Endothelial cell of umbilical vein (primary cell): ENCODE measurements at regions not wholly inside any gene's neighbourhood (a gene's known extent, or its start where the extent isn't known, plus 50 kb on each side); places are given as distances from the start of the nearest gene placed in this dataset.
A peak's percentile ranks its signal among the peaks of the same experiment; 100 is the strongest.
"Not testable (repeated sequence)": the region's sequence is repeated elsewhere in the genome, so short reads cannot be mapped to it uniquely, and the experiment has no call there.

Source experiments
- BruUV-seq: library from RNA; stranded (reverse); fragments of 400-500 nt; replicated peaks from 2 replicates; lab custom pipeline; 2021; lab: Mats Ljungman, UMichigan
- CTCF ChIA-PET: fragments of 300-600, 350-600 bp; sonication (Branson Sonifier 250); formaldehyde crosslinking; loops from one replicate; lab custom pipeline; 2021; ENCODE audit warnings: antibody characterized with exemption, inconsistent platforms; lab: Charles Lee
- POLR2A ChIA-PET: fragments of 300-600, 350-600 bp; sonication (Branson Sonifier 250); formaldehyde crosslinking; loops from one replicate; lab custom pipeline; 2021; ENCODE audit warnings: antibody characterized with exemption, inconsistent platforms; lab: Charles Lee
- DNase-seq: peaks from one replicate; pipeline ENCODE4 v3.0.0-alpha.2; 2011; ENCODE audit warnings: low read depth, low spot score
- FAIRE-seq: peaks from 2 replicates; lab custom pipeline; 2011; peaks lifted over from hg19 to GRCh38; lab: Jason Lieb, UNC
- H2AFZ ChIP-seq: 2 replicates; pipeline ENCODE4 v1.6.0; 2012; ENCODE audit warnings: low read depth, low read length, control low read depth, inconsistent platforms
- H3K27ac ChIP-seq: 2 replicates; pipeline ENCODE4 v1.5.1; 2011; ENCODE audit warnings: low read depth, mild to moderate bottlenecking, control low read depth, low read length, moderate library complexity; ENCODE audit not compliant: insufficient read depth
- H3K27me3 ChIP-seq, 2 experiments: 2 replicates each; pipeline versions ENCODE4 v1.6.0 to v1.6.1; 2011; ENCODE audit warnings: low read length in 2 of 2, mixed read lengths in 1 of 2; ENCODE audit not compliant: control insufficient read depth in 2 of 2, insufficient read depth in 2 of 2
- H3K36me3 ChIP-seq, 2 experiments: 2 replicates in 1 of 2; 3 replicates in 1 of 2; pipeline ENCODE4 v1.5.1; 2011; ENCODE audit warnings: low read length in 2 of 2, mild to moderate bottlenecking in 1 of 2, moderate library complexity in 1 of 2; ENCODE audit not compliant: control insufficient read depth in 2 of 2, insufficient read depth in 2 of 2; ENCODE audit errors: extremely low read depth in 1 of 2
- H3K4me1 ChIP-seq: 3 replicates; pipeline ENCODE4 v1.5.1; 2011; ENCODE audit warnings: mild to moderate bottlenecking, low read length; ENCODE audit not compliant: control insufficient read depth, insufficient read depth; ENCODE audit errors: extremely low read depth
- H3K4me2 ChIP-seq: 2 replicates; pipeline ENCODE4 v1.6.1; 2011; ENCODE audit warnings: low read length, control low read depth, mixed read lengths; ENCODE audit not compliant: insufficient read depth
- H3K4me3 ChIP-seq, 3 experiments: fragments of 200-600 bp in 1 of 3; sonication (generic), shearing (Covaris generic) in 1 of 3; replicated peaks in 1 of 3; 2 replicates each; pipeline ENCODE4 v1.5.1; 2011 to 2016; ENCODE audit warnings: control low read depth in 3 of 3, low read length in 3 of 3, mild to moderate bottlenecking in 2 of 3, inconsistent platforms in 1 of 3, low read depth in 1 of 3, moderate library complexity in 1 of 3; ENCODE audit not compliant: insufficient read depth in 1 of 3
- H3K79me2 ChIP-seq: 2 replicates; pipeline ENCODE4 v1.6.0; 2012; ENCODE audit warnings: low read length, inconsistent platforms; ENCODE audit not compliant: control insufficient read depth, insufficient read depth
- H3K9ac ChIP-seq: replicated peaks from 2 replicates; pipeline ENCODE3; 2011; ENCODE audit warnings: low read length, control low read depth; ENCODE audit not compliant: insufficient read depth; ENCODE audit errors: extremely low read depth
- H3K9me1 ChIP-seq: replicated peaks from 3 replicates; pipeline ENCODE4 v1.6.0; 2011; ENCODE audit warnings: mild to moderate bottlenecking, low read length; ENCODE audit not compliant: control insufficient read depth, insufficient read depth; ENCODE audit errors: extremely low read depth
- H3K9me3 ChIP-seq: replicated peaks from 2 replicates; pipeline ENCODE4 v1.5.1; 2012; ENCODE audit warnings: low read length, inconsistent platforms; ENCODE audit not compliant: control insufficient read depth, insufficient read depth
- H4K20me1 ChIP-seq: replicated peaks from 2 replicates; pipeline ENCODE3; 2011; ENCODE audit warnings: mild to moderate bottlenecking, low read length; ENCODE audit not compliant: control insufficient read depth, insufficient read depth; ENCODE audit errors: extremely low read depth
- EZH2 ChIP-seq: IDR thresholded peaks from 2 replicates; pipeline ENCODE4 v1.6.1; 2012; ENCODE audit warnings: borderline replicate concordance, low read depth, mild to moderate bottlenecking, moderate library complexity, low read length, inconsistent platforms; ENCODE audit not compliant: severe bottlenecking
- FOS ChIP-seq: IDR thresholded peaks from 2 replicates; pipeline ENCODE4 v1.6.1; 2011; ENCODE audit warnings: mild to moderate bottlenecking, low read length, moderate library complexity, borderline replicate concordance; ENCODE audit not compliant: insufficient read depth
- GATA2 ChIP-seq: IDR thresholded peaks from 2 replicates; pipeline ENCODE4 v1.7.0; 2011; ENCODE audit warnings: low read depth, mild to moderate bottlenecking, moderate library complexity, mixed read lengths, low read length; ENCODE audit not compliant: insufficient read length, insufficient read depth
- JUN ChIP-seq: IDR thresholded peaks from 2 replicates; pipeline ENCODE4 v1.6.1; 2011; ENCODE audit warnings: borderline replicate concordance, low read depth; ENCODE audit not compliant: insufficient read length, insufficient read depth
- MYC ChIP-seq: IDR thresholded peaks from one replicate; pipeline ENCODE4 v1.6.1; 2011; ENCODE audit warnings: mild to moderate bottlenecking, low read depth, low read length
- POLR2A ChIP-seq: IDR thresholded peaks from 2 replicates; pipeline ENCODE4 v1.6.1; 2012; ENCODE audit warnings: low read depth, mild to moderate bottlenecking, control low read depth, low read length
- POLR2AphosphoS5 ChIP-seq: IDR thresholded peaks from 2 replicates; pipeline ENCODE4 v1.6.1; 2012; ENCODE audit warnings: low read depth, mild to moderate bottlenecking, control low read depth, low read length, moderate library complexity; ENCODE audit not compliant: insufficient read depth
- dilution Hi-C: fragments of 300-500 bp; cut with MboI; formaldehyde crosslinking; loops from one replicate; pipeline ENCODE4 v1.15.0; 2019; ENCODE audit warnings: low sequenced_read_pairs; ENCODE audit not compliant: extremely low pct_ligation_motif_present
- intact Hi-C: fragments of 100-400 bp; cut with micrococcal nuclease; formaldehyde crosslinking; loops from one replicate; pipeline ENCODE4 v1.10.0; 2022
- TF ChIP-seq, protein P1 (sequence below), 2 donors: IDR thresholded peaks; 1 replicate in 1 of 2; 2 replicates in 1 of 2; pipeline ENCODE4 v1.5.1; 2011; ENCODE audit warnings: low read length in 2 of 2, mild to moderate bottlenecking in 2 of 2, moderate library complexity in 2 of 2, control low read depth in 1 of 2, inconsistent platforms in 1 of 2, low read depth in 1 of 2; ENCODE audit not compliant: insufficient read depth in 1 of 2; ENCODE audit errors: extremely low read depth in 1 of 2
- TF ChIP-seq, protein P2 (sequence below): IDR thresholded peaks from 2 replicates; pipeline ENCODE4 v1.6.1; 2011; ENCODE audit not compliant: insufficient read depth, insufficient read length

DNA sequence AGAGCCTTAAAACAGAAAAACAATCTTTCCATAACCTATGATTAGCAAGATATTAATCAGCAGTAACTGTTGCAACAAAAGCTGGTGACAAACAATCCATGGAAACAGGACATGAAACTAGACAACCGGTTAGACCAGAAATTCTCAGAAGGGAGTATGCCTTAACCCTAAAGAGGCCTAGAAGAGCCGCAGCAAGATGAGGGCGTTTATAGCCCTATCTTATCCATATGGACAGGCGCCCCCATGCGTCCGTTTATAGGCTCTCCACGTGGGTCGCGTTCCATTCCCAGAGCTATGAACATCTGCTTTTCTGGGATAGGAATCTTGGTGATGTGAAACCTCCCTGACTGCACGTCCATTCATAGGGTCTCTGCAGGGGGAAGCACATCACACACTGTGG lies 1662.7 kb upstream of the PABPC4L start:
- FAIRE-seq, H3K9me3 ChIP-seq, intact Hi-C loops, H4K20me1 ChIP-seq, H3K27me3 ChIP-seq, H3K36me3 ChIP-seq, BruUV-seq, H3K4me1 ChIP-seq, POLR2A ChIA-PET, H3K27ac ChIP-seq, H3K4me2 ChIP-seq, H3K9ac ChIP-seq, H3K79me2 ChIP-seq, H3K9me1 ChIP-seq, DNase-seq, H2AFZ ChIP-seq, H3K4me3 ChIP-seq, dilution Hi-C loops: not testable (repeated sequence)
- CTCF ChIA-PET, result interaction anchor here (1.2 kb wide), 1 partner anchor 10 kb away, joined by 4 read pairs; no protein-coding TSS in a partner anchor
- TF ChIP-seq, protein P1, sequence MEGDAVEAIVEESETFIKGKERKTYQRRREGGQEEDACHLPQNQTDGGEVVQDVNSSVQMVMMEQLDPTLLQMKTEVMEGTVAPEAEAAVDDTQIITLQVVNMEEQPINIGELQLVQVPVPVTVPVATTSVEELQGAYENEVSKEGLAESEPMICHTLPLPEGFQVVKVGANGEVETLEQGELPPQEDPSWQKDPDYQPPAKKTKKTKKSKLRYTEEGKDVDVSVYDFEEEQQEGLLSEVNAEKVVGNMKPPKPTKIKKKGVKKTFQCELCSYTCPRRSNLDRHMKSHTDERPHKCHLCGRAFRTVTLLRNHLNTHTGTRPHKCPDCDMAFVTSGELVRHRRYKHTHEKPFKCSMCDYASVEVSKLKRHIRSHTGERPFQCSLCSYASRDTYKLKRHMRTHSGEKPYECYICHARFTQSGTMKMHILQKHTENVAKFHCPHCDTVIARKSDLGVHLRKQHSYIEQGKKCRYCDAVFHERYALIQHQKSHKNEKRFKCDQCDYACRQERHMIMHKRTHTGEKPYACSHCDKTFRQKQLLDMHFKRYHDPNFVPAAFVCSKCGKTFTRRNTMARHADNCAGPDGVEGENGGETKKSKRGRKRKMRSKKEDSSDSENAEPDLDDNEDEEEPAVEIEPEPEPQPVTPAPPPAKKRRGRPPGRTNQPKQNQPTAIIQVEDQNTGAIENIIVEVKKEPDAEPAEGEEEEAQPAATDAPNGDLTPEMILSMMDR (IDR thresholded peaks at IDR 0.05; ENCODE audit: extremely low read depth in 1 of 2, insufficient read depth in 1 of 2, low read depth in 1 of 2, low read length in 2 of 2), result peak; percentile 5 to 15

DNA sequence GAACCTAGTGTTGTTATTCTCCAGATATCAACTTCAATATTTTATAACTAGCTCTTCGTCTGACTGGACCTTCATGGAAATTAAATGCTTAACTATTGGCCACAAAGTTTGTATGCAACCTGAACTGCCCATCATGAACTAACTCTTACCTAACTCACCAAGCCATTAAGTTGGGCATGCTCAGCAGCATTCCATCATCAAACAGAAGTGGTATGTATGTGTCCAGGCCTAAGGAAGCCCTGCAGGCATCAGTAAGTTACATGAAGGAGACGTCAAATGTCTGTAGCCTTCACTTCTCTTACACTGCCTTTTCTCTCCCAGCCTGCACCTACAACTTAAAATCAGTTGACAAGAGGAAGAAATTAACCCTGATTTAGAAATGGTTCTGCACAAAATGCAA lies 1639.2 kb upstream of the PABPC4L start:
- ChIA-PET CTCF (no interaction called here), POLR2A (no interaction called here)
- dilution Hi-C loops, result no loop called here
- no peaks in the 10 kb centered on the region for H3K9me1 ChIP-seq
- H3K9ac ChIP-seq, result no peak overlapping the region
- DNase-seq (no peak), FAIRE-seq (no peak)
- no peaks in the 10 kb centered on the region for H3K79me2 ChIP-seq
- no peak overlapping the region for H3K27ac ChIP-seq
- no peaks in the 10 kb centered on the region for H3K27me3 ChIP-seq
- H3K9me3 ChIP-seq, result no peaks in the 10 kb centered on the region
- H2AFZ ChIP-seq, result no peak overlapping the region
- no TSS peak for BruUV-seq
- H4K20me1 ChIP-seq, result no peaks in the 10 kb centered on the region
- H3K4me2 ChIP-seq, result no peak overlapping the region
- TF ChIP-seq GATA2 (no peak), FOS (no peak), POLR2AphosphoS5 (no peak), EZH2 (no peak), MYC (no peak), JUN (no peak), POLR2A (no peak)
- TF ChIP-seq, protein P2, sequence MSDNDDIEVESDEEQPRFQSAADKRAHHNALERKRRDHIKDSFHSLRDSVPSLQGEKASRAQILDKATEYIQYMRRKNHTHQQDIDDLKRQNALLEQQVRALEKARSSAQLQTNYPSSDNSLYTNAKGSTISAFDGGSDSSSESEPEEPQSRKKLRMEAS, result no peak
- TF ChIP-seq, protein P1 (IDR thresholded peaks at IDR 0.05; ENCODE audit: extremely low read depth in 1 of 2, insufficient read depth in 1 of 2, low read depth in 1 of 2, low read length in 2 of 2), result no peak
- H3K4me1 ChIP-seq, result no peaks in the 10 kb centered on the region
- H3K36me3 ChIP-seq, result no peaks in the 10 kb centered on the region
- intact Hi-C loops, result no loop called here
- no peak overlapping the region for H3K4me3 ChIP-seq
